Subcutaneous abdominal adipose tissue (tissue), 5 donors: ENCODE measurements at regions not wholly inside any gene's neighbourhood (a gene's known extent, or its start where the extent isn't known, plus 50 kb on each side); places are given as distances from the start of the nearest gene placed in this dataset.

Source experiments
- H3K27ac ChIP-seq: one replicate; pipeline ENCODE4 v1.7.0; 2013; ENCODE audit warnings: low read depth, mild to moderate bottlenecking, inconsistent platforms, low read length, moderate library complexity
- H3K27me3 ChIP-seq, 5 donors: one replicate each; pipeline ENCODE4 v1.7.0; 2013; ENCODE audit warnings: low read length in 5 of 5, inconsistent platforms in 1 of 5; ENCODE audit not compliant: control insufficient read depth in 5 of 5, insufficient read depth in 4 of 5
- H3K36me3 ChIP-seq, 5 donors: one replicate each; pipeline ENCODE4 v1.7.0; 2013; ENCODE audit warnings: low read length in 5 of 5; ENCODE audit not compliant: control insufficient read depth in 5 of 5, insufficient read depth in 5 of 5
- H3K4me1 ChIP-seq, 5 donors: one replicate each; pipeline ENCODE4 v1.7.0; 2013; ENCODE audit warnings: low read length in 5 of 5, mild to moderate bottlenecking in 3 of 5, moderate library complexity in 1 of 5; ENCODE audit not compliant: control insufficient read depth in 5 of 5, insufficient read depth in 5 of 5
- H3K4me3 ChIP-seq, 5 donors: one replicate each; pipeline ENCODE4 v1.7.0; 2013; ENCODE audit warnings: low read length in 5 of 5, low read depth in 1 of 5
- H3K9ac ChIP-seq, 5 donors: one replicate each; pipeline ENCODE4 v1.7.0; 2013; ENCODE audit warnings: low read length in 5 of 5, mild to moderate bottlenecking in 4 of 5, moderate library complexity in 3 of 5
- H3K9me3 ChIP-seq, 5 donors: one replicate each; pipeline ENCODE4 v1.7.0; 2013; ENCODE audit warnings: low read length in 5 of 5; ENCODE audit not compliant: control insufficient read depth in 5 of 5
- donor health status: healthy.
- donor health status: healthy.
- donor health status: healthy.
- donor health status: healthy.
- donor health status: healthy.

DNA sequence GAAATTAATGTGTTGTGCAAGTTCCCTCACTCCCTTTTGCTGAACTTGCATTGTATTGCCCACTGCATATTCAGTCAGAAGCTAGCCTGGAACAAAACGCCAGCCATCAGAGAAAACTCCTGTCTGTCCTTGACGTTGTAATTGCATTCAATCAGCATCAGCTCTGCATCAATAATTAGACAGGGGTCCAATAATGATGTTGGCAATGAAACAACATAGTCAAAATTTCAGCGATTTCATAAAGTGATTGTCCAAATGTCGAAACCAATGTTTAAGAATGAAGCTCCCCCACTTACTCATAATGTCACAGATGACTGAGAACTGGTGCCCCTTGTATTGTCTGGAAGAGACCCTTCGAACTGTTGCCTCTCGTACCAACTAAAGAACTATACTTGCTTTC, 504.2 kb upstream of the TENM3 start:
- H3K4me1 ChIP-seq, result no peaks in the 10 kb centered on the region
- H3K4me3 ChIP-seq, result no peak overlapping the region
- H3K9ac ChIP-seq, result no peak overlapping the region
- peaks cover 0 to 2% (median 0%) of the 10 kb centered on the region in 5 donors for H3K9me3 ChIP-seq
- no peaks in the 10 kb centered on the region for H3K27me3 ChIP-seq
- H3K36me3 ChIP-seq, result no peaks in the 10 kb centered on the region
- no peak overlapping the region for H3K27ac ChIP-seq

- Histone ChIP-seq H3K27ac (no peak overlapping the region), H3K36me3 (no peaks in the 10 kb centered on the region), H3K4me3 (no peak overlapping the region), H3K27me3 (no peaks in the 10 kb centered on the region), H3K9ac (no peak overlapping the region), H3K9me3 (peaks cover 0 to 3% (median 0%) of the 10 kb centered on the region in 5 donors), H3K4me1 (peaks cover 0 to 11% (median 8%) of the 10 kb centered on the region in 5 donors)
Observed at GRCh38 chr4:181741513-181741912, 501.7 kb upstream of the TENM3 start.

DNA sequence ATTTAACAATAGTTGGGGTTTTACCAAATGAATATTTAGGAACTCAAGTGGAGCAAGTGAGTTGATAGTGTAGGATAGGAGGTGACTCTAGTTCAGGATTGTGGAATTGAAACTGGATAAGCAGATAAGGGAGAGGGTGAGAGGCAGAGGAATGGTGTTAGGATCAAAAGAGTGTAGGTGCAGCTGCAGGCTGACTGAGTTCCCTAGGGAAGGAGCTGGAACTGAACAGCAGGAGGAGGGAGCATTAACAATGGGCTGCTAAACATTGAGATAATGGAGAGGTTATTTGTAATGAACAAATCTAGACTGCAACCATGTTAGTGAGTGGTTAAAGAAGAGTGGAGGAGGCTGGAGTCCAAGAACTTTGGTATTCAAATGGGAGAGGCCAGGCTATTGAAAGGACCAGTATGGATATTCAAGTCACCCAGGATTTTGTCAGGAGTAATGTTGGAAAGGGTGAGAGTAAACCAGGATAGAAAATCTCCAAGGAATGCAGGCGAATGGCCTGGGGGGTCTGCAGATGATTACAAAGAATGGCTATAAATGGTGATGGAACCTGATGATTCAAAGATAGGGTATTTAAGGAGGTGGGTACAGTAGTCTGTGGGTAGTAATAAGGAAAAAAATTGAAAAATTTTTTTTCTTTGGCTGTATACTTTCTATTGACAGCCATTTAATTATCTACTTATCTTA, 497.1 kb upstream of the TENM3 start:
- Histone ChIP-seq H3K27me3 (no peaks in the 10 kb centered on the region), H3K9me3 (peaks cover 0 to 3% (median 0%) of the 10 kb centered on the region in 5 donors), H3K4me3 (no peak overlapping the region), H3K4me1 (peaks cover 0 to 11% (median 8%) of the 10 kb centered on the region in 5 donors), H3K9ac (no peak overlapping the region), H3K27ac (no peak overlapping the region), H3K36me3 (no peaks in the 10 kb centered on the region)

- Histone ChIP-seq H3K9ac (no peak overlapping the region), H3K4me1 (peaks cover 0 to 11% (median 8%) of the 10 kb centered on the region in 5 donors), H3K9me3 (peaks cover 0 to 3% (median 0%) of the 10 kb centered on the region in 5 donors), H3K27ac (no peak overlapping the region), H3K36me3 (no peaks in the 10 kb centered on the region), H3K4me3 (no peak overlapping the region), H3K27me3 (no peaks in the 10 kb centered on the region)
Observed at GRCh38 chr4:181748581-181748980, 494.6 kb upstream of the TENM3 start.

DNA sequence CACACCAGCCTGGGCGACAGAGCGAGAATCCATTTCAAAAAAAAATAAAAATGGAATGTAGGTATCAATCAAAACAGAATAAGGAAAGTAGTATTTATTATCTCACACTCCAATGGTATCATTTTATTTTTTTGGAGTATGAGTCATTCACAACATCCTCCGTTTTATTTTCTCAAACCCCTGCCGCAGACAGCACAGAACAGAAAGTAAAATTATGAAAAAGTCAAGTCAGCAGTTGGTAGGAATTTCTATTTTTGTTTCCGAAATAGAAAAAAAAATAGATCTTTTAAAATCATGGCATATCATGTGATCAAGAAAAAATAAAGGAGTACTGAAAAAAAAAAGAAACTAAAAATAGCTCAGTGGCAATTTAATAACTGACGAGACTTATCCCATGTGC, 490.7 kb upstream of the TENM3 start:
- Histone ChIP-seq H3K4me1 (peaks cover 0 to 5% (median 0%) of the 10 kb centered on the region in 5 donors), H3K4me3 (no peak overlapping the region), H3K27me3 (no peaks in the 10 kb centered on the region), H3K27ac (no peak overlapping the region), H3K9ac (no peak overlapping the region), H3K9me3 (no peaks in the 10 kb centered on the region), H3K36me3 (no peaks in the 10 kb centered on the region)

GRCh38 chr4:181753207-181753606, 490.0 kb upstream of the TENM3 start:
- Histone ChIP-seq H3K4me1 (peaks cover 0 to 5% (median 0%) of the 10 kb centered on the region in 5 donors), H3K9me3 (no peaks in the 10 kb centered on the region), H3K36me3 (no peaks in the 10 kb centered on the region), H3K27ac (no peak overlapping the region), H3K4me3 (no peak overlapping the region), H3K27me3 (no peaks in the 10 kb centered on the region), H3K9ac (no peak overlapping the region)

GRCh38 chr4:181755846-181756245, 487.4 kb upstream of the TENM3 start:
- Histone ChIP-seq H3K27me3 (no peaks in the 10 kb centered on the region), H3K27ac (no peak overlapping the region), H3K4me1 (peaks cover 0 to 5% (median 0%) of the 10 kb centered on the region in 5 donors), H3K9ac (no peak overlapping the region), H3K4me3 (no peak overlapping the region), H3K9me3 (no peaks in the 10 kb centered on the region), H3K36me3 (no peaks in the 10 kb centered on the region)

DNA sequence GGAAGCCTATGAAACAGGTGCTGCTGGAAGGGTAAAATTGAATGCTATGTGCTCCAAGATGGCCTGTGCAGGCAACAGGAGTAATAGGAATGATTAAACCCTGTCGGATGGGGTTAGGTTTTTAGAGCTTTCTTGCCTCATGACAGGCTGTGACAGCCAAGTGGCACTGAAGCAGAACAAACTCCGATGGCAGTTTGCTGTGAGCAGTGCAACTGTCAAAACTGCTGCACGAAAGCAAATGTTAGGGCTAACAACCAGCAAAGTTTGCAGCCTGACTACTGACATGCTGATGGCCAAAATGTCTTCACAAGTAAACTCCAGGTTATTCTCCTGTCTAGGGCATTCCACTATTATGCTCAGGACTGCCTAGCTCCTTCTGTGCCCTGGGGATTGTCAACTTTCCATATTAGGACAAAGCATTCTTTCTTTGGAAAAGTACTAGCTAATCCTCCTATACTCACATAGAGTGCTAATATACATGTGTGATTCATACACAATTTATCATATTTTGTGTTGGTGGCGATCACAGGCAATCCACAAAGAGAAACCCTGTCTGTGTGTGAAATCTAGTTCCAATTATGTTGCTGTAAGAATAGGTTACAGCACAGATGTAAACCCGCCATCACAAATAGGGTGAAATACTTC, 486.6 kb upstream of the TENM3 start:
- H3K4me1 ChIP-seq, result peaks cover 0 to 5% (median 0%) of the 10 kb centered on the region in 5 donors
- no peak overlapping the region for H3K27ac ChIP-seq
- no peaks in the 10 kb centered on the region for H3K27me3 ChIP-seq
- no peak overlapping the region for H3K9ac ChIP-seq
- H3K36me3 ChIP-seq, result no peaks in the 10 kb centered on the region
- H3K9me3 ChIP-seq, result no peaks in the 10 kb centered on the region
- no peak overlapping the region for H3K4me3 ChIP-seq

GRCh38 chr4:181757098-181757497, 486.1 kb upstream of the TENM3 start:
- H3K4me3 ChIP-seq, result no peak overlapping the region
- no peaks in the 10 kb centered on the region for H3K9me3 ChIP-seq
- no peaks in the 10 kb centered on the region for H3K27me3 ChIP-seq
- no peak overlapping the region for H3K9ac ChIP-seq
- H3K36me3 ChIP-seq, result no peaks in the 10 kb centered on the region
- peaks cover 0 to 5% (median 0%) of the 10 kb centered on the region in 5 donors for H3K4me1 ChIP-seq
- H3K27ac ChIP-seq, result no peak overlapping the region

DNA sequence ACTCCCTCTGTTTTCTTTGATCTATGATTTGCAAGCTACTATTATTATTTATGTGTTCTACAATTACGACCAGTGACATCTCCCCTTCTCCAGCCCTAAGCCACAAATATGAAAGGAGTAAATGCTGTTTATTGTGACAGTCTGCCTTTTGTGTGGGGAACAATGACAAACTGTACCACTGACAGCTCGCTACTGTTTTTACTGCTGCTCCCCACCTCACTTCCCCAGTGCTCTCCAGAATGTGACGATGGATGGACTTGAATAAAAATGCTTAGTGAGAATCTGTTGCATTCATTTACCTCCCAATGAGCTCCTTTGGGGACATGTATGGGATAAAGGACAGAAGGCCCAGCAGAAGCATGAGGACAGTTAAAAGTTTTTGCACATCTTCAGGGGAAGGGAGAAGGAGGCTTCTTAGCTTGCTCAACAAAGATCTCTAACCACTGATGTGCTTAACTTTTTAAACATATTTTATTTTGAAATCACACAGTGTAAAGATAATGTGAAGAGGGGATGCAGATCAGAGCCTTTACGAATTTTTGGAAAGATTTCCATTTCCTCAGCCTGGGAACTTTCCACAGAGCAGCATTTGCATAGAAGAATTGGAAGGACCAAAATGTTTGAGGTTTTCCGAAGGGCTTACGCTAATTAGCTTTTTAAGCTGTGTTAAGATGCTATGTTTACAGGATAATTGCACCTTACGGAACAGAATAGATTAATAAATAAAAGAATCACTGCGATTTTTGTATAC, 485.1 kb upstream of the TENM3 start:
- peaks cover 0 to 5% (median 0%) of the 10 kb centered on the region in 5 donors for H3K4me1 ChIP-seq
- no peaks in the 10 kb centered on the region for H3K27me3 ChIP-seq
- no peak overlapping the region for H3K27ac ChIP-seq
- H3K36me3 ChIP-seq, result no peaks in the 10 kb centered on the region
- H3K9me3 ChIP-seq, result no peaks in the 10 kb centered on the region
- H3K9ac ChIP-seq, result no peak overlapping the region
- H3K4me3 ChIP-seq, result no peak overlapping the region
